Neural cell (in vitro differentiated cells): ENCODE measurements at regions not wholly inside any gene's neighbourhood (a gene's known extent, or its start where the extent isn't known, plus 50 kb on each side); places are given as distances from the start of the nearest gene placed in this dataset.
A peak's percentile ranks its signal among the peaks of the same experiment; 100 is the strongest.

Experiments
- H2AFZ ChIP-seq: fragments of 200-600, 300-800 bp; sonication (generic), shearing (Covaris generic); 2 replicates; pipeline ENCODE4 v1.6.0; 2014; ENCODE audit warnings: low read depth, mild to moderate bottlenecking, antibody characterized with exemption, low read length, moderate library complexity
- H3F3A ChIP-seq: fragments of 200-600 bp; shearing (Covaris generic); 2 replicates; pipeline ENCODE4 v1.6.1; 2016; ENCODE audit warnings: mild to moderate bottlenecking, moderate library complexity, mixed read lengths, antibody characterized with exemption, low read length; ENCODE audit not compliant: insufficient read depth, poor library complexity, severe bottlenecking
- H3K27ac ChIP-seq: fragments of 200-600, 300-800 bp; sonication (generic), shearing (Covaris generic); 2 replicates; pipeline ENCODE4 v1.5.1; 2014; ENCODE audit warnings: mild to moderate bottlenecking, low read length, moderate library complexity
- H3K27me3 ChIP-seq: fragments of 300-800, 200-600 bp; sonication (generic), shearing (Covaris generic); 2 replicates; pipeline ENCODE4 v1.6.0; 2014; ENCODE audit warnings: mild to moderate bottlenecking, low read depth, low read length, moderate library complexity; ENCODE audit not compliant: insufficient read depth
- H3K36me3 ChIP-seq: fragments of 300-800, 200-600 bp; sonication (generic), shearing (Covaris generic); 2 replicates; pipeline ENCODE4 v1.5.1; 2014; ENCODE audit warnings: mild to moderate bottlenecking, antibody characterized with exemption, low read length, moderate library complexity; ENCODE audit not compliant: insufficient read depth
- H3K4me2 ChIP-seq: fragments of 300-800, 200-600 bp; sonication (generic), shearing (Covaris generic); 2 replicates; pipeline ENCODE4 v1.6.0; 2014; ENCODE audit warnings: mild to moderate bottlenecking, low read length
- H3K4me3 ChIP-seq: fragments of 300-800, 200-600 bp; sonication (generic), shearing (Covaris generic); 2 replicates; pipeline ENCODE4 v1.5.1; 2014; ENCODE audit warnings: mild to moderate bottlenecking, low read length, moderate library complexity
- H3K79me2 ChIP-seq: fragments of 200-600 bp; shearing (Covaris generic); replicated peaks from 2 replicates; pipeline ENCODE4 v1.6.0; 2014; ENCODE audit warnings: mild to moderate bottlenecking, low read length, moderate library complexity; ENCODE audit not compliant: insufficient read depth
- H3K9ac ChIP-seq: fragments of 300-800, 200-600 bp; sonication (generic), shearing (Covaris generic); 2 replicates; pipeline ENCODE4 v1.6.1; 2016; ENCODE audit warnings: mild to moderate bottlenecking, low read length, mixed read lengths
- H3K9me2 ChIP-seq: fragments of 200-600 bp; shearing (Covaris generic); 2 replicates; pipeline ENCODE4 v1.6.1; 2016; ENCODE audit warnings: mild to moderate bottlenecking, low read length, mixed read lengths; ENCODE audit not compliant: insufficient read depth
- H3K9me3 ChIP-seq: fragments of 200-600, 300-800 bp; sonication (generic), shearing (Covaris generic); 2 replicates; pipeline ENCODE4 v1.6.1; 2016; ENCODE audit warnings: mild to moderate bottlenecking, mixed run types, low read length, moderate library complexity, mixed read lengths
- H4K20me1 ChIP-seq: fragments of 200-600 bp; shearing (Covaris generic); 2 replicates; pipeline ENCODE4 v1.6.1; 2016; ENCODE audit warnings: mild to moderate bottlenecking, mixed run types; ENCODE audit not compliant: insufficient read depth
- CTCF ChIP-seq: fragments of 450-650 bp; IDR thresholded peaks from 2 replicates; pipeline ENCODE4 v1.5.1; 2014; ENCODE audit warnings: antibody characterized with exemption, mild to moderate bottlenecking, moderate library complexity; ENCODE audit not compliant: poor library complexity, severe bottlenecking
- EP300 ChIP-seq: fragments of 450-650 bp; conservative IDR thresholded peaks from 2 replicates; pipeline ENCODE4 v1.6.1; 2014; ENCODE audit warnings: antibody characterized with exemption, mild to moderate bottlenecking, moderate library complexity; ENCODE audit not compliant: poor library complexity, severe bottlenecking
- EZH2 ChIP-seq: fragments of 200-600, 300-800 bp; shearing (Covaris generic), sonication (generic); IDR thresholded peaks from 2 replicates; pipeline ENCODE4 v1.6.1; 2014; ENCODE audit warnings: antibody characterized with exemption, low read length, borderline replicate concordance, mild to moderate bottlenecking; ENCODE audit not compliant: insufficient read depth, poor library complexity, severe bottlenecking
- MXI1 ChIP-seq: fragments of 450-650 bp; conservative IDR thresholded peaks from 2 replicates; pipeline ENCODE4 v1.6.1; 2014; ENCODE audit warnings: antibody characterized with exemption, mild to moderate bottlenecking; ENCODE audit not compliant: poor library complexity, severe bottlenecking
- POLR2AphosphoS5 ChIP-seq: IDR thresholded peaks from 2 replicates; pipeline ENCODE4 v1.6.1; 2012
- RAD21 ChIP-seq: fragments of 450-650 bp; conservative IDR thresholded peaks from 2 replicates; pipeline ENCODE4 v1.6.1; 2014; ENCODE audit warnings: antibody characterized with exemption, mild to moderate bottlenecking, moderate library complexity
- REST ChIP-seq: IDR thresholded peaks from 2 replicates; pipeline ENCODE4 v1.6.1; 2012; ENCODE audit warnings: borderline replicate concordance
- SMC3 ChIP-seq: fragments of 450-650 bp; conservative IDR thresholded peaks from 2 replicates; pipeline ENCODE4 v1.6.1; 2014; ENCODE audit warnings: antibody characterized with exemption, mild to moderate bottlenecking, moderate library complexity; ENCODE audit not compliant: poor library complexity
- TAF1 ChIP-seq: IDR thresholded peaks from 2 replicates; pipeline ENCODE4 v1.6.1; 2012; ENCODE audit warnings: low read depth

GRCh38 chr6:128808856-128809255 lies 74.1 kb upstream of the LAMA2 start:
- H3K4me3 ChIP-seq = no peak overlapping the region
- H3K9me2 ChIP-seq = no peaks in the 10 kb centered on the region
- H4K20me1 ChIP-seq = no peaks in the 10 kb centered on the region
- H3K36me3 ChIP-seq = no peaks in the 10 kb centered on the region
- H3K9me3 ChIP-seq = no peaks in the 10 kb centered on the region
- H3K27ac ChIP-seq = no peak overlapping the region
- no peaks in the 10 kb centered on the region for H3K79me2 ChIP-seq
- no peaks in the 10 kb centered on the region for H3K27me3 ChIP-seq
- no peak overlapping the region for H3K4me2 ChIP-seq
- no peak overlapping the region for H2AFZ ChIP-seq
- TF ChIP-seq POLR2AphosphoS5 (no peak), TAF1 (no peak), REST (no peak), MXI1 (no peak), SMC3 (no peak), EP300 (no peak), EZH2 (no peak), RAD21 (no peak), CTCF (no peak)
- no peak overlapping the region for H3K9ac ChIP-seq
- no peaks in the 10 kb centered on the region for H3F3A ChIP-seq

GRCh38 chr6:128807577-128807976 lies 75.4 kb upstream of the LAMA2 start:
- no peaks in the 10 kb centered on the region for H3K79me2 ChIP-seq
- no peak overlapping the region for H3K4me2 ChIP-seq
- H3K27me3 ChIP-seq = no peaks in the 10 kb centered on the region
- no peaks in the 10 kb centered on the region for H3K9me3 ChIP-seq
- no peaks in the 10 kb centered on the region for H3K9me2 ChIP-seq
- TF ChIP-seq RAD21 (peak; percentile 64), TAF1 (no peak), MXI1 (no peak), POLR2AphosphoS5 (no peak), REST (no peak), EZH2 (no peak), EP300 (no peak), CTCF (peak; percentile 62), SMC3 (peak; percentile 66)
- no peaks in the 10 kb centered on the region for H4K20me1 ChIP-seq
- H3F3A ChIP-seq = no peaks in the 10 kb centered on the region
- H3K4me3 ChIP-seq = no peak overlapping the region
- no peak overlapping the region for H3K9ac ChIP-seq
- H2AFZ ChIP-seq = no peak overlapping the region
- no peaks in the 10 kb centered on the region for H3K36me3 ChIP-seq
- no peak overlapping the region for H3K27ac ChIP-seq
